Calu3 (cell line): ENCODE measurements at regions not wholly inside any gene's neighbourhood (a gene's known extent, or its start where the extent isn't known, plus 50 kb on each side); places are given as distances from the start of the nearest gene placed in this dataset.
A peak's percentile ranks its signal among the peaks of the same experiment; 100 is the strongest.

ENCODE experiments used
- BruUV-seq: library from RNA; stranded (reverse); fragments of 400-500 nt; replicated peaks from 2 replicates; lab custom pipeline; 2021; lab: Mats Ljungman, UMichigan
- CTCF ChIA-PET: fragments of 300-600 bp; sonication (Branson Sonifier 250); formaldehyde crosslinking; loops from one replicate; lab custom pipeline; 2022; ENCODE audit warnings: antibody characterized with exemption; lab: Charles Lee
- DNase-seq: peaks from one replicate; pipeline ENCODE4 v3.0.0; 2022
- H3K27ac Mint-ChIP-seq: one replicate; pipeline ENCODE4 v1.8.0; 2022; ENCODE audit warnings: mixed read lengths; ENCODE audit not compliant: unreplicated experiment
- H3K27me3 Mint-ChIP-seq: one replicate; pipeline ENCODE4 v1.8.0; 2022; ENCODE audit warnings: mixed read lengths; ENCODE audit not compliant: unreplicated experiment
- H3K36me3 Mint-ChIP-seq: one replicate; pipeline ENCODE4 v1.8.0; 2022; ENCODE audit warnings: mild to moderate bottlenecking, moderate library complexity, mixed read lengths; ENCODE audit not compliant: insufficient read depth, unreplicated experiment
- H3K4me1 Mint-ChIP-seq: one replicate; pipeline ENCODE4 v1.8.0; 2022; ENCODE audit warnings: mild to moderate bottlenecking, low read depth, mixed read lengths; ENCODE audit not compliant: unreplicated experiment
- H3K4me3 Mint-ChIP-seq: one replicate; pipeline ENCODE4 v1.8.0; 2022; ENCODE audit warnings: mild to moderate bottlenecking, low read depth, moderate library complexity, mixed read lengths; ENCODE audit not compliant: unreplicated experiment
- H3K9me3 Mint-ChIP-seq: one replicate; pipeline ENCODE4 v1.8.0; 2022; ENCODE audit warnings: low read depth, mixed read lengths; ENCODE audit not compliant: unreplicated experiment
- CTCF ChIP-seq: fragments of 200-600 bp; IDR thresholded peaks from one replicate; pipeline ENCODE4 v1.8.0; 2022; ENCODE audit warnings: antibody characterized with exemption; ENCODE audit not compliant: unreplicated experiment
- intact Hi-C: fragments of 100-400 bp; cut with micrococcal nuclease; formaldehyde crosslinking; loops from one replicate; pipeline ENCODE4 v1.10.0; 2022; ENCODE audit not compliant: unreplicated experiment

DNA sequence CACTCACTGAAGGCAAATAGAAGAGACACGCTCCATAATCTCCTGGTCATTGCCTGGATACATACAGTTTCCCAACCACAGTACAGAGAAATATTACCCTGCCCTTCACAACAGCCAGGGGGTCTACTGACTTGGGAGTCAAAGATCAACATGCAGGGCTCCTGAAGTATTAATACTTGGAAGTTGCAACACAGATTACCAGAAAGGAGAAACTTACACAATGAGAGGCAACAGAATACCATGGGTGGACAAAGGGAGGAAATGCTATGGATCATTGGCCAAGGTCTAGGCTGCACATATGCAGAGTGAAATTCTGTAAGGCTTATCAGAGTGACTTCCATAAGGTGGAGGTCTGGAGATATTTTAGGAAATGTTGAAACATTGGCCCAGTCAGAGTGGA lies 267.9 kb upstream of the FAT3 start:
- Mint-ChIP-seq H3K36me3 (no peaks in the 10 kb centered on the region), H3K27ac (no peak overlapping the region), H3K4me3 (no peak overlapping the region), H3K9me3 (no peaks in the 10 kb centered on the region), H3K27me3 (no peaks in the 10 kb centered on the region), H3K4me1 (no peaks in the 10 kb centered on the region)
- BruUV-seq, result no TSS peak
- CTCF ChIA-PET, result no interaction called here
- no peak for DNase-seq
- no peak for TF ChIP-seq CTCF
- intact Hi-C loops, result no loop called here

- no peak overlapping the region for H3K27ac Mint-ChIP-seq
- no peaks in the 10 kb centered on the region for H3K4me1 Mint-ChIP-seq
- no peaks in the 10 kb centered on the region for H3K9me3 Mint-ChIP-seq
- CTCF ChIA-PET, result no interaction called here
- no peaks in the 10 kb centered on the region for H3K36me3 Mint-ChIP-seq
- no TSS peak for BruUV-seq
- DNase-seq, result no peak
- TF ChIP-seq CTCF, result no peak
- intact Hi-C loops, result no loop called here
- no peak overlapping the region for H3K4me3 Mint-ChIP-seq
- H3K27me3 Mint-ChIP-seq, result no peaks in the 10 kb centered on the region
These were observed 269.4 kb upstream of the FAT3 start for GRCh38 chr11:91955206-91955605.

DNA sequence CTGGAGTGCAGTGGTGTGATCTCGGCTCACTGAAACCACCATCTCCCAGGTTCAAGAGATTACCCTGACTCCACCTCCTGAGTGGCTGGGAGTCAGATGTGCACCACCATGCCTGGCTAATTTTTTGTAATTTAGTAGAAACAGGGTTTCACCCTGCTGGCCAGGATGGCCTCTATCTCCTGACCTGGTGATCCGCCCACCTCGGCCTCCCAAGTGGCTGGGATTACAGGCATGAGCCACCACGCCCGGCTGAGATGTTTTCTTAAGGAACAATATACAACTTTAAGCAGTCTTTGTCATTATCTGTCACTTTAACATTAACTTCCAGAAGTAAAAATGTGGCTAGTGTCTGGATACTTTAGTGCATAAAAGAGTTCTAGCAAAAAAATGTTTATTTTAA lies 272.6 kb upstream of the FAT3 start:
- intact Hi-C loops, result no loop called here
- BruUV-seq, result no TSS peak
- H3K27me3 Mint-ChIP-seq, result no peaks in the 10 kb centered on the region
- no peak overlapping the region for H3K4me3 Mint-ChIP-seq
- no peaks in the 10 kb centered on the region for H3K9me3 Mint-ChIP-seq
- peaks cover 12% of the 10 kb centered on the region for H3K4me1 Mint-ChIP-seq
- DNase-seq, result no peak
- TF ChIP-seq CTCF, result no peak
- CTCF ChIA-PET, result no interaction called here
- H3K36me3 Mint-ChIP-seq, result no peaks in the 10 kb centered on the region
- no peak overlapping the region for H3K27ac Mint-ChIP-seq

- Mint-ChIP-seq H3K4me3 (no peak overlapping the region), H3K4me1 (peaks cover 22% of the 10 kb centered on the region), H3K36me3 (no peaks in the 10 kb centered on the region), H3K9me3 (no peaks in the 10 kb centered on the region), H3K27ac (no peak overlapping the region), H3K27me3 (no peaks in the 10 kb centered on the region)
- TF ChIP-seq CTCF, result no peak
- BruUV-seq, result no TSS peak
- CTCF ChIA-PET, result interaction anchor here (0.9 kb wide), 1 partner anchor 76 kb away, joined by 3 read pairs; no protein-coding TSS in a partner anchor
- intact Hi-C loops, result no loop called here
- DNase-seq, result peak; percentile 1
These were observed 277.3 kb upstream of the FAT3 start for GRCh38 chr11:91947215-91947820.
